Breast epithelium (tissue), 4 donors: ENCODE measurements at regions not wholly inside any gene's neighbourhood (a gene's known extent, or its start where the extent isn't known, plus 50 kb on each side); places are given as distances from the start of the nearest gene placed in this dataset.
"Not testable (repeated sequence)": the region's sequence is repeated elsewhere in the genome, so short reads cannot be mapped to it uniquely, and the experiment has no call there.

Source experiments
- DNase-seq, 2 donors: peaks; one replicate each; pipeline ENCODE4 v3.0.0-alpha.2; 2019; ENCODE audit warnings: low spot score in 2 of 2
- H3K27ac ChIP-seq, 2 donors: fragments of 200-600 bp; sonication (generic) in 1 of 2; one replicate each; pipeline ENCODE4 v1.5.1; 2016 to 2019; ENCODE audit warnings: mild to moderate bottlenecking in 1 of 2
- H3K27me3 ChIP-seq, 2 donors: fragments of 200-600 bp; sonication (generic) in 1 of 2; one replicate each; pipeline versions ENCODE4 v1.5.1 to v1.6.0; 2017 to 2019; ENCODE audit warnings: control low read depth in 1 of 2, mild to moderate bottlenecking in 1 of 2
- H3K36me3 ChIP-seq: fragments of 200-600 bp; one replicate; pipeline ENCODE4 v1.5.1; 2019
- H3K4me1 ChIP-seq, 2 donors: fragments of 200-600 bp; sonication (generic); one replicate each; pipeline ENCODE4 v1.5.1; 2016 to 2019; ENCODE audit warnings: control low read depth in 1 of 2
- H3K4me3 ChIP-seq, 3 donors: fragments of 200-600 bp; sonication (generic); 1 replicate in 2 of 3; 2 replicates in 1 of 3; pipeline ENCODE4 v1.5.1; 2016 to 2019; ENCODE audit warnings: mild to moderate bottlenecking in 3 of 3, moderate library complexity in 2 of 3
- H3K9me3 ChIP-seq, 2 donors: fragments of 200-600 bp; sonication (generic) in 1 of 2; one replicate each; pipeline ENCODE4 v1.5.1; 2016 to 2019; ENCODE audit warnings: control low read depth in 1 of 2
- POLR2A ChIP-seq: fragments of 450-650 bp; IDR thresholded peaks from one replicate; pipeline ENCODE4 v1.6.1; 2016; ENCODE audit warnings: antibody characterized with exemption, mild to moderate bottlenecking, moderate library complexity
- POLR2AphosphoS5 ChIP-seq, 3 donors: sonication (generic); formaldehyde crosslinking; IDR thresholded peaks; one replicate each; pipeline ENCODE4 v1.6.1; 2017; ENCODE audit warnings: antibody characterized with exemption in 3 of 3
- intact Hi-C: fragments of 100-400 bp; cut with DNase I; formaldehyde crosslinking; loops from one replicate; pipeline ENCODE4 v1.15.1; 2023; ENCODE audit warnings: low total_unique reads
- TF ChIP-seq, protein P1 (sequence below), 3 donors: fragments of 450-650 bp; IDR thresholded peaks; one replicate each; pipeline ENCODE4 v1.5.1; 2016 to 2017; ENCODE audit warnings: antibody characterized with exemption in 3 of 3, mild to moderate bottlenecking in 3 of 3, moderate library complexity in 3 of 3

GRCh38 chr17:43315369-43315768, 81.6 kb upstream of the RNU2-1 start:
- DNase-seq, result no peak
- intact Hi-C loops, result no loop called here
- no peaks in the 10 kb centered on the region for H3K4me1 ChIP-seq
- H3K4me3 ChIP-seq, result no peak overlapping the region
- TF ChIP-seq POLR2AphosphoS5 (IDR thresholded peaks at IDR 0.05) (no peak), POLR2A (no peak)
- TF ChIP-seq, protein P1, sequence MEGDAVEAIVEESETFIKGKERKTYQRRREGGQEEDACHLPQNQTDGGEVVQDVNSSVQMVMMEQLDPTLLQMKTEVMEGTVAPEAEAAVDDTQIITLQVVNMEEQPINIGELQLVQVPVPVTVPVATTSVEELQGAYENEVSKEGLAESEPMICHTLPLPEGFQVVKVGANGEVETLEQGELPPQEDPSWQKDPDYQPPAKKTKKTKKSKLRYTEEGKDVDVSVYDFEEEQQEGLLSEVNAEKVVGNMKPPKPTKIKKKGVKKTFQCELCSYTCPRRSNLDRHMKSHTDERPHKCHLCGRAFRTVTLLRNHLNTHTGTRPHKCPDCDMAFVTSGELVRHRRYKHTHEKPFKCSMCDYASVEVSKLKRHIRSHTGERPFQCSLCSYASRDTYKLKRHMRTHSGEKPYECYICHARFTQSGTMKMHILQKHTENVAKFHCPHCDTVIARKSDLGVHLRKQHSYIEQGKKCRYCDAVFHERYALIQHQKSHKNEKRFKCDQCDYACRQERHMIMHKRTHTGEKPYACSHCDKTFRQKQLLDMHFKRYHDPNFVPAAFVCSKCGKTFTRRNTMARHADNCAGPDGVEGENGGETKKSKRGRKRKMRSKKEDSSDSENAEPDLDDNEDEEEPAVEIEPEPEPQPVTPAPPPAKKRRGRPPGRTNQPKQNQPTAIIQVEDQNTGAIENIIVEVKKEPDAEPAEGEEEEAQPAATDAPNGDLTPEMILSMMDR (IDR thresholded peaks at IDR 0.05), result no peak
- no peaks in the 10 kb centered on the region for H3K27me3 ChIP-seq
- no peaks in the 10 kb centered on the region for H3K36me3 ChIP-seq
- H3K9me3 ChIP-seq, result peaks cover 6% of the 10 kb centered on the region in 2 donors
- no peak overlapping the region for H3K27ac ChIP-seq

GRCh38 chr17:43314611-43315011, 80.8 kb upstream of the RNU2-1 start:
- Histone ChIP-seq H3K4me1 (no peaks in the 10 kb centered on the region), H3K9me3 (peaks cover 4% of the 10 kb centered on the region in 2 donors), H3K36me3 (no peaks in the 10 kb centered on the region), H3K27ac (no peak overlapping the region), H3K27me3 (no peaks in the 10 kb centered on the region), H3K4me3 (no peak overlapping the region)
- TF ChIP-seq POLR2A, result no peak
- TF ChIP-seq POLR2AphosphoS5 (IDR thresholded peaks at IDR 0.05), result no peak
- TF ChIP-seq, protein P1 (IDR thresholded peaks at IDR 0.05), result no peak
- intact Hi-C loops, result no loop called here
- no peak for DNase-seq

GRCh38 chr17:43312011-43312410, 78.2 kb upstream of the RNU2-1 start:
- no peaks in the 10 kb centered on the region for H3K9me3 ChIP-seq
- TF ChIP-seq, protein P1 (IDR thresholded peaks at IDR 0.05), result no peak
- no peak for TF ChIP-seq POLR2AphosphoS5 (IDR thresholded peaks at IDR 0.05)
- H3K36me3 ChIP-seq, result no peaks in the 10 kb centered on the region
- no peak for DNase-seq
- no peaks in the 10 kb centered on the region for H3K4me1 ChIP-seq
- H3K4me3 ChIP-seq, result no peak overlapping the region
- no peaks in the 10 kb centered on the region for H3K27me3 ChIP-seq
- H3K27ac ChIP-seq, result no peak overlapping the region
- intact Hi-C loops, result no loop called here

DNA sequence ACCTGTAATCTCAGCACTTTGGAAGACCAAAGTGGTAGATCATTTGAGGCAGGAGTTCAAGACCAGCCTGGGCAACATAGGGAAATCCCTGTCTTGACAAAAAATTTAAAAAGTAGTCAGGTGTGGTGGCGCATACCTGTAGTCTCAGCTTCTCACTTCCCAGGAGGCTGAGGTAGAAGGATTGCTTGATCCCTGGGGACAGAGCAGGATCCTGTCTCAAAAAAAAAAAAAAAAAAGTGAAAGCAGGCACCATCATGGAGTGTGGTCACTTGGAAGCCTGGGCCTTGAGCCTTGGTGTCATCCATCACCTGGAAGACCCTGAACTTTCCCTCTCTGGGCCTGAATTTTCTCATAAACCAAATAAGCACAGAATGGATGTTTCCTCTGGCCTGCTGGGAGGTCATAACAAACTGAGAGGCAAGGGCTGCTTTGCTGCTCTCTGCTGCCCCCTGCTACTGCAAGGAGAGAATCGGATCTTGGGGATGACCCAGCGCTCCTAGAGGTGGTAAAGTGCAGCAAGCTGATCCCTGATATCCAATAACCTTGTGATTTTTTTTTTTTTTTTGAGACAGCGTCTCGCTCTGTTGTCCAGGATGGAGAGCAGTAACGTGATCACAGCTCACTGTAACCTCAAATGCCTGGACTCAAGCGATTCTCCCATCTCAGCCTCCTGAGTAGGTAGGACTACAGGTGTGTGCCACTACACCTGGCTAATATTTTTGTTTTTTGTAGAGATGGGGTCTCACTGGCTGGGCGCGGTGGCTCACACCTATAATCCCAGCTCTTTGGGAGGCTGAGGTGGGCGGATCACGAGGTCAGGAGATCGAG, 75.9 kb upstream of the RNU2-1 start:
- Histone ChIP-seq H3K4me3 (no peak overlapping the region), H3K27me3 (no peaks in the 10 kb centered on the region), H3K27ac (no peak overlapping the region), H3K9me3 (no peaks in the 10 kb centered on the region), H3K36me3 (no peaks in the 10 kb centered on the region), H3K4me1 (no peaks in the 10 kb centered on the region)
- DNase-seq, result no peak
- TF ChIP-seq, protein P1 (IDR thresholded peaks at IDR 0.05), result no peak
- TF ChIP-seq POLR2A, result no peak
- TF ChIP-seq POLR2AphosphoS5 (IDR thresholded peaks at IDR 0.05), result no peak
- intact Hi-C loops, result no loop called here

- no peaks in the 10 kb centered on the region for H3K9me3 ChIP-seq
- no peaks in the 10 kb centered on the region for H3K4me1 ChIP-seq
- H3K4me3 ChIP-seq, result no peak overlapping the region
- intact Hi-C loops, result no loop called here
- no peaks in the 10 kb centered on the region for H3K36me3 ChIP-seq
- H3K27me3 ChIP-seq, result no peaks in the 10 kb centered on the region
- TF ChIP-seq POLR2AphosphoS5 (IDR thresholded peaks at IDR 0.05) (no peak), POLR2A (no peak)
- TF ChIP-seq, protein P1 (IDR thresholded peaks at IDR 0.05), result no peak
- no peak overlapping the region for H3K27ac ChIP-seq
- no peak for DNase-seq
These were observed 75.2 kb upstream of the RNU2-1 start for GRCh38 chr17:43308999-43309398.

GRCh38 chr17:43304792-43305191, 71.0 kb upstream of the RNU2-1 start:
- H3K9me3 ChIP-seq, H3K4me3 ChIP-seq, DNase-seq, H3K4me1 ChIP-seq, H3K36me3 ChIP-seq, H3K27ac ChIP-seq, H3K27me3 ChIP-seq, intact Hi-C loops: not testable (repeated sequence)

GRCh38 chr17:43303049-43303448, 69.3 kb upstream of the RNU2-1 start:
- intact Hi-C loops, H3K36me3 ChIP-seq, H3K4me1 ChIP-seq: not testable (repeated sequence)

More at GRCh38 chr17:43303049-43303448, 69.3 kb upstream of the RNU2-1 start:
- H3K9me3 ChIP-seq, H3K27ac ChIP-seq, DNase-seq, H3K4me3 ChIP-seq, H3K27me3 ChIP-seq: not testable (repeated sequence)
